HCT116 (cell line): ENCODE measurements at regions not wholly inside any gene's neighbourhood (a gene's known extent, or its start where the extent isn't known, plus 50 kb on each side); places are given as distances from the start of the nearest gene placed in this dataset.

Source experiments
- CTCF ChIP-seq, 3 experiments: fragments of 200-600 bp in 1 of 3; sonication (generic) in 1 of 3; IDR thresholded peaks in 2 of 3; conservative IDR thresholded peaks in 1 of 3; 2 replicates each; pipeline ENCODE4 v1.5.1; 2012 to 2017; ENCODE audit warnings: low read depth in 2 of 3, low read length in 2 of 3, antibody characterized with exemption in 1 of 3, borderline replicate concordance in 1 of 3, control low read depth in 1 of 3, mild to moderate bottlenecking in 1 of 3, mixed read lengths in 1 of 3, mixed run types in 1 of 3, moderate library complexity in 1 of 3; ENCODE audit not compliant: insufficient read depth in 1 of 3
- EZH2 ChIP-seq: fragments of 200-600 bp; sonication (generic); IDR thresholded peaks from 2 replicates; pipeline ENCODE4 v1.6.1; 2017; ENCODE audit warnings: antibody characterized with exemption, mixed run types
- EZH2phosphoT487 ChIP-seq: fragments of 200-600 bp; IDR thresholded peaks from 2 replicates; pipeline ENCODE4 v1.6.1; 2018; ENCODE audit warnings: antibody characterized with exemption, borderline replicate concordance
- MAX ChIP-seq: IDR thresholded peaks from 2 replicates; pipeline ENCODE4 v1.6.1; 2012
- POLR2AphosphoS5 ChIP-seq: IDR thresholded peaks from 2 replicates; pipeline ENCODE4 v1.6.1; 2011; ENCODE audit warnings: mild to moderate bottlenecking, low read depth, low read length, moderate library complexity
- YY1 ChIP-seq: IDR thresholded peaks from 2 replicates; pipeline ENCODE4 v1.6.1; 2011; ENCODE audit warnings: low read length, low read depth, moderate library complexity, mild to moderate bottlenecking; ENCODE audit not compliant: insufficient replicate concordance; ENCODE audit errors: extremely low read depth
- TF ChIP-seq, protein P1 (sequence below): IDR thresholded peaks from 2 replicates; pipeline ENCODE4 v1.6.1; 2012

GRCh38 chr4:128477540-128477939, 189.9 kb upstream of the PGRMC2 start:
- TF ChIP-seq EZH2 (no peak), YY1 (no peak), CTCF (IDR thresholded peaks at IDR 0.05 in 2 of 3, conservative IDR thresholded peaks at IDR 0.05 in 1 of 3; ENCODE audit: borderline replicate concordance in 1 of 3, insufficient read depth in 1 of 3, low read depth in 2 of 3, low read length in 2 of 3) (no peak), EZH2phosphoT487 (no peak), POLR2AphosphoS5 (no peak), MAX (no peak)
- TF ChIP-seq, protein P1, sequence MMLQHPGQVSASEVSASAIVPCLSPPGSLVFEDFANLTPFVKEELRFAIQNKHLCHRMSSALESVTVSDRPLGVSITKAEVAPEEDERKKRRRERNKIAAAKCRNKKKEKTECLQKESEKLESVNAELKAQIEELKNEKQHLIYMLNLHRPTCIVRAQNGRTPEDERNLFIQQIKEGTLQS, result no peak
